ENCODE measurements at regions not wholly inside any gene's neighbourhood (a gene's known extent, or its start where the extent isn't known, plus 50 kb on each side); places are given as distances from the start of the nearest gene placed in this dataset.
"Not testable (repeated sequence)": the region's sequence is repeated elsewhere in the genome, so short reads cannot be mapped to it uniquely, and the experiment has no call there.

DNA sequence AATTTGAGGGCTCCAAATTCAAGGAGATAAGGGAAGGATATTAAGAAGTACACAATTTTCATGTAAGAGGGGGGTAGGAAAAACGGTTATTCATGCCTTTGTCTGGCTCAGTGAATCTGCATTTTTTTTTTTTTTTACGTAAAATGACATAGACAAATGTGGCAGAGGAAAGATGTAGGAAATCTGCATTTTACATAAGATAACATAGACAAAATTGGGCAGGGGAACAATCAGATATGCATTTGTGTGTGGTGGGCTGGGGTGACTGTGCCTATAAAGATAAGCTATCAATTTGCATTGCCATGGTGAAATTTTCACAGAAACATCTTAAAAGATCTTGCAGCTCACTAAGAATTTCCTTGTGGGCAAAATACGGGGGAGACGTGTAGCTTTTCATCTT lies 92.7 kb upstream of the GPR141 start:
- TF ChIP-seq, protein P1, sequence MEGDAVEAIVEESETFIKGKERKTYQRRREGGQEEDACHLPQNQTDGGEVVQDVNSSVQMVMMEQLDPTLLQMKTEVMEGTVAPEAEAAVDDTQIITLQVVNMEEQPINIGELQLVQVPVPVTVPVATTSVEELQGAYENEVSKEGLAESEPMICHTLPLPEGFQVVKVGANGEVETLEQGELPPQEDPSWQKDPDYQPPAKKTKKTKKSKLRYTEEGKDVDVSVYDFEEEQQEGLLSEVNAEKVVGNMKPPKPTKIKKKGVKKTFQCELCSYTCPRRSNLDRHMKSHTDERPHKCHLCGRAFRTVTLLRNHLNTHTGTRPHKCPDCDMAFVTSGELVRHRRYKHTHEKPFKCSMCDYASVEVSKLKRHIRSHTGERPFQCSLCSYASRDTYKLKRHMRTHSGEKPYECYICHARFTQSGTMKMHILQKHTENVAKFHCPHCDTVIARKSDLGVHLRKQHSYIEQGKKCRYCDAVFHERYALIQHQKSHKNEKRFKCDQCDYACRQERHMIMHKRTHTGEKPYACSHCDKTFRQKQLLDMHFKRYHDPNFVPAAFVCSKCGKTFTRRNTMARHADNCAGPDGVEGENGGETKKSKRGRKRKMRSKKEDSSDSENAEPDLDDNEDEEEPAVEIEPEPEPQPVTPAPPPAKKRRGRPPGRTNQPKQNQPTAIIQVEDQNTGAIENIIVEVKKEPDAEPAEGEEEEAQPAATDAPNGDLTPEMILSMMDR (IDR thresholded peaks at IDR 0.05): no peak
- Histone ChIP-seq H3K27me3 (no peaks in the 10 kb centered on the region), H3K4me1 (no peaks in the 10 kb centered on the region), H3K9me3 (no peaks in the 10 kb centered on the region), H3K27ac (no peak overlapping the region), H3K36me3 (no peaks in the 10 kb centered on the region), H3K4me3 (no peak overlapping the region)
- DNase-seq: no peak
- intact Hi-C loops (cut with DNase I; ENCODE audit: low total_unique reads): no loop called here

DNA sequence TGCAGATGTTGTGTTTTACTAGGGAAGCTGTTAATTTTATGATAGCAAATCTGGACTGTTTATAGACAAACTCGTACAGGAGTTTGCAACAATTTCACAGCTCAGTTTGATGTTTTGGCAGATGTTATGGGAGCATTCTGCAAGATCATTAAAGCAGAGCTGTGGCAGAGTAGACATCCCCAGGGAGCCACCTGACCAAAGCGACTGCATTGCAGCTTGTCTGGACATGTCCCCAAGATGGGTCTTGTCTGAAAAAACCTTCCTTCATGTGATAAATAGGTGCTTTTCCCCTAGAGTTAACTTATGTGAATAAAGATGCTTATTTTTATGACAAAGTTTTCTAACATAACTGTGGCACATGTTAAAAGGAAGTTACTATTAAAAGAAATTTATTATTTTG lies 91.2 kb upstream of the GPR141 start:
- H3K27me3 ChIP-seq: no peaks in the 10 kb centered on the region
- H3K27ac ChIP-seq: no peak overlapping the region
- peaks cover 0 to 7% (median 0%) of the 10 kb centered on the region in 3 donors for H3K9me3 ChIP-seq
- no peaks in the 10 kb centered on the region for H3K4me1 ChIP-seq
- H3K4me3 ChIP-seq: no peak overlapping the region
- TF ChIP-seq, protein P1 (IDR thresholded peaks at IDR 0.05): no peak
- intact Hi-C loops (cut with DNase I; ENCODE audit: low total_unique reads): no loop called here
- no peaks in the 10 kb centered on the region for H3K36me3 ChIP-seq
- no peak for DNase-seq

- no peaks in the 10 kb centered on the region for H3K27me3 ChIP-seq
- no peak for DNase-seq
- H3K4me3 ChIP-seq: no peak overlapping the region
- H3K36me3 ChIP-seq: no peaks in the 10 kb centered on the region
- H3K4me1 ChIP-seq: no peaks in the 10 kb centered on the region
- no peak overlapping the region for H3K27ac ChIP-seq
- intact Hi-C loops (cut with DNase I; ENCODE audit: low total_unique reads): no loop called here
- TF ChIP-seq, protein P1 (IDR thresholded peaks at IDR 0.05): no peak
- H3K9me3 ChIP-seq: peaks cover 0 to 7% (median 0%) of the 10 kb centered on the region in 3 donors
Measured at GRCh38 chr7:37594602-37595001, 89.0 kb upstream of the GPR141 start.

GRCh38 chr7:37598824-37599223 lies 84.7 kb upstream of the GPR141 start:
- intact Hi-C loops (cut with DNase I; ENCODE audit: low total_unique reads): no loop called here
- TF ChIP-seq, protein P1 (IDR thresholded peaks at IDR 0.05): no peak
- Histone ChIP-seq H3K4me3 (no peak overlapping the region), H3K9me3 (peaks cover 0 to 7% (median 0%) of the 10 kb centered on the region in 3 donors), H3K27me3 (no peaks in the 10 kb centered on the region), H3K27ac (no peak overlapping the region), H3K4me1 (no peaks in the 10 kb centered on the region), H3K36me3 (no peaks in the 10 kb centered on the region)
- no peak for DNase-seq

GRCh38 chr7:37601321-37601720 lies 82.2 kb upstream of the GPR141 start:
- no peak for DNase-seq
- intact Hi-C loops (cut with DNase I; ENCODE audit: low total_unique reads): no loop called here
- TF ChIP-seq, protein P1 (IDR thresholded peaks at IDR 0.05): no peak
- H3K4me3 ChIP-seq: no peak overlapping the region
- H3K27ac ChIP-seq: no peak overlapping the region
- H3K27me3 ChIP-seq: no peaks in the 10 kb centered on the region
- H3K4me1 ChIP-seq: no peaks in the 10 kb centered on the region
- no peaks in the 10 kb centered on the region for H3K36me3 ChIP-seq
- H3K9me3 ChIP-seq: peaks cover 0 to 7% (median 0%) of the 10 kb centered on the region in 3 donors

DNA sequence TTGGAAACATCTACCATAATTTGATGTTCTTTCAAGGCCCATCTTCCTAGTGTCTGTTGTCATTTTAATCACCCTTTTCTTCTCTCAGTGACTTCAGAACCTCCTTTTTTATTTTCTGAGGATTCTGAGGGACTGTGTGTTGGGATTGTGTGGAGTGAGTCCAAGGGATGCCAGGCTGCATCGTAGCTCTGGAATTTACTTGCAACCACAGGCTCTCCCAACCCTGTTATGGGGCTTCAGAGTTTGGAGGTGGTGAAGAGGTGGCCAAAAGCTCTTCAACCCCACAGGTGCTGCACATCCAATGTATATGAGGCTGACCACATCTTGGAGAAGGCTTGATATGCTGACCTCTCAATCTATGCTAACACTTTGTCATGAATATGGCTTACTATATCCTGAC lies 79.5 kb upstream of the GPR141 start:
- intact Hi-C loops (cut with DNase I; ENCODE audit: low total_unique reads): no loop called here
- H3K27ac ChIP-seq: no peak overlapping the region
- H3K4me1 ChIP-seq: no peaks in the 10 kb centered on the region
- H3K9me3 ChIP-seq: no peaks in the 10 kb centered on the region
- H3K36me3 ChIP-seq: no peaks in the 10 kb centered on the region
- TF ChIP-seq, protein P1 (IDR thresholded peaks at IDR 0.05): no peak
- DNase-seq: no peak
- no peaks in the 10 kb centered on the region for H3K27me3 ChIP-seq
- H3K4me3 ChIP-seq: no peak overlapping the region

DNA sequence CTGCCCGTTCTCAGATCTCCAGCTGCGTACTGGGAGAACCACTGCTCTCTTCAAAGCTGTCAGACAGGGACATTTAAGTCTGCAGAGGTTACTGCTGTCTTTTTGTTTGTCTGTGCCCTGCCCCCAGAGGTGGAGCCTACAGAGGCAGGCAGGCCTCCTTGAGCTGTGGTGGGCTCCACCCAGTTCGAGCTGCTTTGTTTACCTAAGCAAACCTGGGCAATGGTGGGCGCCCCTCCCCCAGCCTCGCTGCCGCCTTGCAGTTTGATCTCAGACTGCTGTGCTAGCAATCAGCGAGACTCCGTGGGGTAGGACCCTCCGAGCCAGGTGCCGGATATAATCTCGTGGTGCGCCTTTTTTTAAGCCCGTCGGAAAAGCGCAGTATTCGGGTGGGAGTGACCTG lies 66.2 kb upstream of the GPR141 start:
- H3K4me1 ChIP-seq; H3K27ac ChIP-seq; H3K27me3 ChIP-seq; intact Hi-C loops (cut with DNase I; ENCODE audit: low total_unique reads); H3K36me3 ChIP-seq; DNase-seq; H3K9me3 ChIP-seq; H3K4me3 ChIP-seq: not testable (repeated sequence)
